OCI-LY1 (cell line): ENCODE measurements at regions not wholly inside any gene's neighbourhood (a gene's known extent, or its start where the extent isn't known, plus 50 kb on each side); places are given as distances from the start of the nearest gene placed in this dataset.

ENCODE experiments used
- H2AFZ ChIP-seq: fragments of 200-600 bp; sonication (generic), shearing (Covaris generic); 2 replicates; pipeline ENCODE4 v1.6.0; 2014; ENCODE audit warnings: antibody characterized with exemption, mild to moderate bottlenecking, low read length
- H3F3A ChIP-seq: fragments of 200-600 bp; sonication (generic), shearing (Covaris generic); 2 replicates; pipeline ENCODE4 v1.6.0; 2014; ENCODE audit warnings: mild to moderate bottlenecking, antibody characterized with exemption, low read length, moderate library complexity; ENCODE audit not compliant: insufficient read depth
- H3K27ac ChIP-seq: fragments of 200-600 bp; sonication (generic); 2 replicates; pipeline ENCODE4 v1.5.1; 2014; ENCODE audit warnings: low read length, mixed run types, mild to moderate bottlenecking, low read depth; ENCODE audit not compliant: poor library complexity, severe bottlenecking
- H3K27me3 ChIP-seq: fragments of 200-600 bp; sonication (generic); 2 replicates; pipeline ENCODE4 v1.6.0; 2014; ENCODE audit warnings: antibody characterized with exemption, mild to moderate bottlenecking, low read length, moderate library complexity; ENCODE audit not compliant: insufficient read depth
- H3K36me3 ChIP-seq: fragments of 200-600 bp; sonication (generic); 2 replicates; pipeline ENCODE4 v1.6.1; 2014; ENCODE audit warnings: mild to moderate bottlenecking, antibody characterized with exemption, low read length, moderate library complexity, mixed read lengths; ENCODE audit not compliant: insufficient read depth
- H3K4me1 ChIP-seq: fragments of 200-600 bp; sonication (generic); 2 replicates; pipeline ENCODE4 v1.5.1; 2014; ENCODE audit warnings: mild to moderate bottlenecking, low read length, moderate library complexity; ENCODE audit not compliant: insufficient read depth, severe bottlenecking
- H3K4me2 ChIP-seq: fragments of 200-600 bp; sonication (generic), shearing (Covaris generic); 2 replicates; pipeline ENCODE4 v1.6.1; 2014; ENCODE audit warnings: low read length
- H3K4me3 ChIP-seq: fragments of 200-600 bp; sonication (generic); 2 replicates; pipeline ENCODE4 v1.5.1; 2014; ENCODE audit warnings: low read length, low read depth, mild to moderate bottlenecking, mixed read lengths; ENCODE audit not compliant: poor library complexity, severe bottlenecking
- H3K79me2 ChIP-seq: fragments of 200-600 bp; shearing (Covaris generic); 2 replicates; pipeline ENCODE4 v1.6.1; 2016; ENCODE audit warnings: mixed run types, low read length, mixed read lengths; ENCODE audit not compliant: insufficient read depth
- H3K9ac ChIP-seq: fragments of 200-600 bp; sonication (generic), shearing (Covaris generic); 2 replicates; pipeline ENCODE4 v1.6.1; 2014; ENCODE audit warnings: mild to moderate bottlenecking, low read length, mixed read lengths
- H3K9me2 ChIP-seq: fragments of 200-600 bp; sonication (generic), shearing (Covaris generic); 2 replicates; pipeline ENCODE4 v1.6.1; 2014; ENCODE audit warnings: low read depth, mild to moderate bottlenecking, low read length, mixed read lengths
- H3K9me3 ChIP-seq: fragments of 200-600 bp; shearing (Covaris generic); 2 replicates; pipeline ENCODE4 v1.6.1; 2014; ENCODE audit warnings: low read length, mixed read lengths
- H4K20me1 ChIP-seq: fragments of 200-600 bp; sonication (generic), shearing (Covaris generic); 2 replicates; pipeline ENCODE4 v1.6.0; 2016; ENCODE audit warnings: mild to moderate bottlenecking, low read length; ENCODE audit not compliant: insufficient read depth
- CTCF ChIP-seq: fragments of 200-600 bp; sonication (generic), shearing (Covaris generic); IDR thresholded peaks from 2 replicates; pipeline ENCODE4 v1.5.1; 2017; ENCODE audit warnings: mild to moderate bottlenecking, antibody characterized with exemption, low read length, moderate library complexity, mixed read lengths
- EZH2 ChIP-seq: fragments of 200-600 bp; sonication (generic), shearing (Covaris generic); IDR thresholded peaks from 2 replicates; pipeline ENCODE4 v1.8.0; 2017; ENCODE audit warnings: borderline replicate concordance, mixed run types, mild to moderate bottlenecking, antibody characterized with exemption, low read length, moderate library complexity, mixed read lengths

- Histone ChIP-seq H2AFZ (no peak overlapping the region), H3K9me2 (no peaks in the 10 kb centered on the region), H3K9me3 (no peaks in the 10 kb centered on the region), H3K27me3 (peaks cover 4% of the 10 kb centered on the region), H3K4me1 (no peaks in the 10 kb centered on the region), H4K20me1 (no peaks in the 10 kb centered on the region), H3K4me3 (no peak overlapping the region), H3K27ac (no peak overlapping the region), H3K4me2 (no peak overlapping the region), H3F3A (no peaks in the 10 kb centered on the region), H3K9ac (no peak overlapping the region), H3K36me3 (no peaks in the 10 kb centered on the region), H3K79me2 (no peaks in the 10 kb centered on the region)
- TF ChIP-seq EZH2, result no peak
Measured at GRCh38 chr22:47299211-47299862, 536.9 kb downstream of the TBC1D22A start.

- Histone ChIP-seq H3K4me3 (no peak overlapping the region), H3K9me3 (no peaks in the 10 kb centered on the region), H4K20me1 (no peaks in the 10 kb centered on the region), H3K27me3 (peaks cover 4% of the 10 kb centered on the region), H3K36me3 (no peaks in the 10 kb centered on the region), H3K9ac (no peak overlapping the region), H2AFZ (no peak overlapping the region), H3K4me1 (no peaks in the 10 kb centered on the region), H3K4me2 (no peak overlapping the region), H3K79me2 (no peaks in the 10 kb centered on the region), H3F3A (no peaks in the 10 kb centered on the region), H3K9me2 (no peaks in the 10 kb centered on the region), H3K27ac (no peak overlapping the region)
- TF ChIP-seq EZH2, result no peak
- TF ChIP-seq CTCF, result no peak
Measured at GRCh38 chr22:47298017-47298785, 535.8 kb downstream of the TBC1D22A start.

- no peaks in the 10 kb centered on the region for H3K36me3 ChIP-seq
- no peak overlapping the region for H3K4me3 ChIP-seq
- H3K4me2 ChIP-seq, result no peak overlapping the region
- H3K9me2 ChIP-seq, result no peaks in the 10 kb centered on the region
- H3K79me2 ChIP-seq, result no peaks in the 10 kb centered on the region
- TF ChIP-seq CTCF (no peak; the same call in 1 of the 2 replicates), EZH2 (no peak)
- H3K4me1 ChIP-seq, result no peaks in the 10 kb centered on the region
- no peaks in the 10 kb centered on the region for H3F3A ChIP-seq
- no peak overlapping the region for H3K9ac ChIP-seq
- H3K27ac ChIP-seq, result no peak overlapping the region
- no peaks in the 10 kb centered on the region for H4K20me1 ChIP-seq
- H3K9me3 ChIP-seq, result no peaks in the 10 kb centered on the region
- H2AFZ ChIP-seq, result no peak overlapping the region
- H3K27me3 ChIP-seq, result peaks cover 4% of the 10 kb centered on the region
Measured at GRCh38 chr22:47297261-47298016, 535.0 kb downstream of the TBC1D22A start.
